Fibroblast of mammary gland (primary cell): ENCODE measurements at regions not wholly inside any gene's neighbourhood (a gene's known extent, or its start where the extent isn't known, plus 50 kb on each side); places are given as distances from the start of the nearest gene placed in this dataset.

Experiments
- DNase-seq: peaks from one replicate; pipeline ENCODE4 v3.0.0-alpha.2; 2010; ENCODE audit warnings: low read depth
- H3K4me3 ChIP-seq: 2 replicates; pipeline ENCODE4 v1.5.1; 2011; ENCODE audit warnings: low read depth, mild to moderate bottlenecking, low read length, moderate library complexity; ENCODE audit not compliant: control insufficient read depth
- CTCF ChIP-seq: conservative IDR thresholded peaks from 2 replicates; pipeline ENCODE4 v1.5.1; 2011; ENCODE audit warnings: low read depth, low read length, inconsistent platforms; ENCODE audit not compliant: control insufficient read depth, insufficient read depth

GRCh38 chr22:48302657-48303368 is 1524.9 kb downstream of the BRD1 start:
- no peak for DNase-seq
- no peak for TF ChIP-seq CTCF
- H3K4me3 ChIP-seq = no peak overlapping the region

GRCh38 chr22:48301908-48302307 is 1525.8 kb downstream of the BRD1 start:
- no peak for DNase-seq
- no peak for TF ChIP-seq CTCF

GRCh38 chr22:48301421-48301820 is 1526.3 kb downstream of the BRD1 start:
- TF ChIP-seq CTCF = no peak
- DNase-seq = no peak

More at GRCh38 chr22:48301908-48302307, 1525.8 kb downstream of the BRD1 start:
- H3K4me3 ChIP-seq = no peak overlapping the region

GRCh38 chr22:48300877-48301276 is 1526.8 kb downstream of the BRD1 start:
- no peak overlapping the region for H3K4me3 ChIP-seq
- TF ChIP-seq CTCF = no peak
- DNase-seq = no peak

More at GRCh38 chr22:48301421-48301820, 1526.3 kb downstream of the BRD1 start:
- no peak overlapping the region for H3K4me3 ChIP-seq

GRCh38 chr22:48299801-48300200 is 1527.9 kb downstream of the BRD1 start:
- no peak for DNase-seq
- no peak for TF ChIP-seq CTCF
- no peak overlapping the region for H3K4me3 ChIP-seq

GRCh38 chr22:48299124-48299523 is 1528.5 kb downstream of the BRD1 start:
- TF ChIP-seq CTCF = no peak
- no peak for DNase-seq
- H3K4me3 ChIP-seq = no peak overlapping the region
